ENCODE measurements at regions not wholly inside any gene's neighbourhood (a gene's known extent, or its start where the extent isn't known, plus 50 kb on each side); places are given as distances from the start of the nearest gene placed in this dataset.

- no peak for DNase-seq
Observed at GRCh38 chr17:36875698-36876293, 61.5 kb upstream of the LHX1 start.

GRCh38 chr17:36876966-36877365 lies 60.3 kb upstream of the LHX1 start:
- no peak for DNase-seq

- no peak for DNase-seq
Observed at GRCh38 chr17:36877771-36878170, 59.5 kb upstream of the LHX1 start.

GRCh38 chr17:36878216-36878615 lies 59.1 kb upstream of the LHX1 start:
- DNase-seq, result no peak

- DNase-seq, result no peak
Observed at GRCh38 chr17:36879027-36879426, 58.2 kb upstream of the LHX1 start.

- DNase-seq, result no peak
Observed at GRCh38 chr17:36879624-36880131, 57.6 kb upstream of the LHX1 start.

GRCh38 chr17:36880268-36880905 lies 56.9 kb upstream of the LHX1 start:
- DNase-seq, result no peak

- no peak for DNase-seq
Observed at GRCh38 chr17:36881323-36881722, 56.0 kb upstream of the LHX1 start.

- DNase-seq, result no peak
Observed at GRCh38 chr17:36884495-36885152, 52.7 kb upstream of the LHX1 start.

GRCh38 chr17:36885153-36885735 lies 52.0 kb upstream of the LHX1 start:
- DNase-seq, result no peak

- DNase-seq, result no peak
Observed at GRCh38 chr17:36885771-36886377, 51.4 kb upstream of the LHX1 start.

Measured in activated CD4-positive, alpha-beta T cell treated with anti-CD3 and anti-CD28 coated beads for 4 hours (primary cell).